Panc1 (cell line): ENCODE measurements at regions not wholly inside any gene's neighbourhood (a gene's known extent, or its start where the extent isn't known, plus 50 kb on each side); places are given as distances from the start of the nearest gene placed in this dataset.

ENCODE experiments used
- ATAC-seq: fragments of 200-7000 bp; cut with Tn5 transposase; 2 replicates; pipeline ENCODE4 v1.9.1; 2020; ENCODE audit warnings: mild to moderate bottlenecking, moderate library complexity
- BruUV-seq: library from RNA; stranded (reverse); fragments of 400-500 nt; replicated peaks from 2 replicates; lab custom pipeline; 2021; lab: Mats Ljungman, UMichigan
- CTCF ChIA-PET: fragments of 300-600 bp; sonication (Branson Sonifier 250); formaldehyde crosslinking; loops from one replicate; lab custom pipeline; 2022; ENCODE audit warnings: antibody characterized with exemption; lab: Charles Lee
- POLR2A ChIA-PET: fragments of 300-600 bp; sonication (Branson Sonifier 250); formaldehyde crosslinking; loops from one replicate; lab custom pipeline; 2022; ENCODE audit warnings: antibody characterized with exemption; lab: Charles Lee
- DNase-seq: peaks from one replicate; pipeline ENCODE4 v3.0.0-alpha.2; 2010; ENCODE audit warnings: low read depth, low spot score
- H3K27ac ChIP-seq: 2 replicates; pipeline ENCODE4 v1.5.1; 2011; ENCODE audit warnings: mild to moderate bottlenecking, low read length, inconsistent platforms
- H3K27me3 ChIP-seq: fragments of 200-500 bp; sonication (Bioruptor generic); 2 replicates; pipeline ENCODE4 v1.6.0; 2014; ENCODE audit warnings: low read length, inconsistent platforms; ENCODE audit not compliant: control insufficient read depth, insufficient read depth
- H3K36me3 ChIP-seq: fragments of 200-500 bp; sonication (Bioruptor generic); 2 replicates; pipeline ENCODE4 v1.5.1; 2014; ENCODE audit warnings: inconsistent platforms, mild to moderate bottlenecking, low read length, moderate library complexity; ENCODE audit not compliant: control insufficient read depth, insufficient read depth
- H3K4me1 ChIP-seq: 2 replicates; pipeline ENCODE4 v1.5.1; 2011; ENCODE audit warnings: inconsistent platforms, mild to moderate bottlenecking, low read length, moderate library complexity; ENCODE audit not compliant: control insufficient read depth, insufficient read depth
- H3K4me3 ChIP-seq, 2 experiments: 2 replicates each; pipeline ENCODE4 v1.5.1; 2011 to 2012; ENCODE audit warnings: low read depth in 2 of 2, low read length in 2 of 2, mild to moderate bottlenecking in 2 of 2, inconsistent platforms in 1 of 2, moderate library complexity in 1 of 2
- H3K9me3 ChIP-seq: fragments of 200-500 bp; sonication (Bioruptor generic); 2 replicates; pipeline ENCODE4 v1.5.1; 2014; ENCODE audit warnings: low read depth, mild to moderate bottlenecking, inconsistent platforms, low read length, moderate library complexity; ENCODE audit not compliant: control insufficient read depth, insufficient read depth
- POLR2AphosphoS5 ChIP-seq: IDR thresholded peaks from 2 replicates; pipeline ENCODE4 v1.6.1; 2012; ENCODE audit warnings: mild to moderate bottlenecking, low read depth, low read length, moderate library complexity
- SIN3A ChIP-seq: IDR thresholded peaks from 2 replicates; pipeline ENCODE4 v1.6.1; 2012; ENCODE audit warnings: low read depth, mild to moderate bottlenecking, low read length, moderate library complexity, borderline replicate concordance; ENCODE audit not compliant: insufficient read depth
- TCF7L2 ChIP-seq: IDR thresholded peaks from 2 replicates; pipeline ENCODE4 v1.6.1; 2011; ENCODE audit warnings: mild to moderate bottlenecking, low read depth, low read length, inconsistent platforms
- in situ Hi-C: cut with HindIII; loops from 2 replicates; pipeline ENCODE4 v1.10.0; 2016; ENCODE audit warnings: low sequenced_read_pairs, low pct_unique_long_range_greater_than_20kb
- intact Hi-C: fragments of 100-400 bp; cut with micrococcal nuclease; formaldehyde crosslinking; loops from one replicate; pipeline ENCODE4 v1.10.0; 2022; ENCODE audit not compliant: unreplicated experiment
- TF ChIP-seq, protein P1 (sequence below): fragments of 450-650 bp; IDR thresholded peaks from 2 replicates; pipeline ENCODE4 v1.5.1; 2017; ENCODE audit warnings: mild to moderate bottlenecking
- TF ChIP-seq, protein P2 (sequence below), 2 experiments: IDR thresholded peaks; 2 replicates each; pipeline ENCODE4 v1.6.1; 2011 to 2012; ENCODE audit warnings: low read depth in 2 of 2, control low read depth in 1 of 2, low read length in 1 of 2, mild to moderate bottlenecking in 1 of 2, moderate library complexity in 1 of 2; ENCODE audit not compliant: insufficient read depth in 1 of 2

DNA sequence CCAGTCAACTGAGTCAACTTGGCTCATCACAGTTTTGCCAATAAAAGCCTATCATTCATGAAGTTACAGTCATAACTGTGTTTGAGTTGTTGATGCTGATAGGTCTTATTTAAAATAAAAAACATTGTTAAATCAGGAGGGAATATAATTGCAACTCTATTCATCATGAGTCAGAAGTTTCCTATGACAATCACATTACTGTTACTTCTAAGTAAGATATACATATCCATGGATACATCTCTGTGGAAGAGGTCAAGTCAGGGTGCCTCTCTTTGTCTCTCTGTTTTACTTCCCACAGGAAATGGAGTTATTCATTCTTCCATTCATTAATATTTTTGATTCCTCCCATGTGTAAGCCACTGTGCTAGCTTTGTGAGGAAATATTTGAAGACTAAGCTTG is 2015.4 kb upstream of the WWC1 start:
- CTCF ChIA-PET: no interaction called here
- Histone ChIP-seq H3K36me3 (no peaks in the 10 kb centered on the region), H3K27ac (no peak overlapping the region), H3K9me3 (no peaks in the 10 kb centered on the region), H3K4me3 (no peak overlapping the region), H3K4me1 (no peaks in the 10 kb centered on the region), H3K27me3 (no peaks in the 10 kb centered on the region)
- DNase-seq (no peak), ATAC-seq (no peak)
- POLR2A ChIA-PET: no interaction called here
- intact Hi-C loops (no loop called here), in situ Hi-C loops (no loop called here)
- TF ChIP-seq TCF7L2 (no peak), POLR2AphosphoS5 (no peak), SIN3A (no peak)
- TF ChIP-seq, protein P1, sequence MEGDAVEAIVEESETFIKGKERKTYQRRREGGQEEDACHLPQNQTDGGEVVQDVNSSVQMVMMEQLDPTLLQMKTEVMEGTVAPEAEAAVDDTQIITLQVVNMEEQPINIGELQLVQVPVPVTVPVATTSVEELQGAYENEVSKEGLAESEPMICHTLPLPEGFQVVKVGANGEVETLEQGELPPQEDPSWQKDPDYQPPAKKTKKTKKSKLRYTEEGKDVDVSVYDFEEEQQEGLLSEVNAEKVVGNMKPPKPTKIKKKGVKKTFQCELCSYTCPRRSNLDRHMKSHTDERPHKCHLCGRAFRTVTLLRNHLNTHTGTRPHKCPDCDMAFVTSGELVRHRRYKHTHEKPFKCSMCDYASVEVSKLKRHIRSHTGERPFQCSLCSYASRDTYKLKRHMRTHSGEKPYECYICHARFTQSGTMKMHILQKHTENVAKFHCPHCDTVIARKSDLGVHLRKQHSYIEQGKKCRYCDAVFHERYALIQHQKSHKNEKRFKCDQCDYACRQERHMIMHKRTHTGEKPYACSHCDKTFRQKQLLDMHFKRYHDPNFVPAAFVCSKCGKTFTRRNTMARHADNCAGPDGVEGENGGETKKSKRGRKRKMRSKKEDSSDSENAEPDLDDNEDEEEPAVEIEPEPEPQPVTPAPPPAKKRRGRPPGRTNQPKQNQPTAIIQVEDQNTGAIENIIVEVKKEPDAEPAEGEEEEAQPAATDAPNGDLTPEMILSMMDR: no peak
- TF ChIP-seq, protein P2, sequence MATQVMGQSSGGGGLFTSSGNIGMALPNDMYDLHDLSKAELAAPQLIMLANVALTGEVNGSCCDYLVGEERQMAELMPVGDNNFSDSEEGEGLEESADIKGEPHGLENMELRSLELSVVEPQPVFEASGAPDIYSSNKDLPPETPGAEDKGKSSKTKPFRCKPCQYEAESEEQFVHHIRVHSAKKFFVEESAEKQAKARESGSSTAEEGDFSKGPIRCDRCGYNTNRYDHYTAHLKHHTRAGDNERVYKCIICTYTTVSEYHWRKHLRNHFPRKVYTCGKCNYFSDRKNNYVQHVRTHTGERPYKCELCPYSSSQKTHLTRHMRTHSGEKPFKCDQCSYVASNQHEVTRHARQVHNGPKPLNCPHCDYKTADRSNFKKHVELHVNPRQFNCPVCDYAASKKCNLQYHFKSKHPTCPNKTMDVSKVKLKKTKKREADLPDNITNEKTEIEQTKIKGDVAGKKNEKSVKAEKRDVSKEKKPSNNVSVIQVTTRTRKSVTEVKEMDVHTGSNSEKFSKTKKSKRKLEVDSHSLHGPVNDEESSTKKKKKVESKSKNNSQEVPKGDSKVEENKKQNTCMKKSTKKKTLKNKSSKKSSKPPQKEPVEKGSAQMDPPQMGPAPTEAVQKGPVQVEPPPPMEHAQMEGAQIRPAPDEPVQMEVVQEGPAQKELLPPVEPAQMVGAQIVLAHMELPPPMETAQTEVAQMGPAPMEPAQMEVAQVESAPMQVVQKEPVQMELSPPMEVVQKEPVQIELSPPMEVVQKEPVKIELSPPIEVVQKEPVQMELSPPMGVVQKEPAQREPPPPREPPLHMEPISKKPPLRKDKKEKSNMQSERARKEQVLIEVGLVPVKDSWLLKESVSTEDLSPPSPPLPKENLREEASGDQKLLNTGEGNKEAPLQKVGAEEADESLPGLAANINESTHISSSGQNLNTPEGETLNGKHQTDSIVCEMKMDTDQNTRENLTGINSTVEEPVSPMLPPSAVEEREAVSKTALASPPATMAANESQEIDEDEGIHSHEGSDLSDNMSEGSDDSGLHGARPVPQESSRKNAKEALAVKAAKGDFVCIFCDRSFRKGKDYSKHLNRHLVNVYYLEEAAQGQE (IDR thresholded peaks at IDR 0.05; ENCODE audit: insufficient read depth in 1 of 2, low read depth in 2 of 2, low read length in 1 of 2): no peak
- BruUV-seq: no TSS peak

DNA sequence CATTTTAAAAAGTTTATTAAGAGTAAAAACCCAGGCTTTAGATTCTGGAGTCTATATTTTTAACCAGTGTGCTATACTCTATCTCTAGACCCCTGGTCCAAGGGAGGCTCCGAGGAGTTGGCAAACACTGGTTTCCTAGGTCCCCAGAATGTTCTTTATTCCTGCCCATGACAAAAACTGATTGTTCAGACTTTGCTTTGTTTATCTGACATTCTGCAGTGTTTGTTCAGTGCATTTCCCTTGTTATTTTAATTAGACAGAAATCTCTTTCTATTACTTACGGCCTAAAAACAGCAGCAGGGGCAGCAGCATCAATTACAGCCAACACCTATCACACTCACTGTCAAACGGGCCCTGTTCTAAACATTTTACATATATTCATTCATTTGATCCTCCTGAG is 2011.6 kb upstream of the WWC1 start:
- BruUV-seq: no TSS peak
- Histone ChIP-seq H3K27ac (no peak overlapping the region), H3K4me1 (no peaks in the 10 kb centered on the region), H3K9me3 (no peaks in the 10 kb centered on the region), H3K27me3 (no peaks in the 10 kb centered on the region), H3K4me3 (no peak overlapping the region), H3K36me3 (no peaks in the 10 kb centered on the region)
- CTCF ChIA-PET: no interaction called here
- intact Hi-C loops: no loop called here
- TF ChIP-seq, protein P1: no peak
- TF ChIP-seq POLR2AphosphoS5 (no peak), TCF7L2 (no peak), SIN3A (no peak)
- TF ChIP-seq, protein P2 (IDR thresholded peaks at IDR 0.05; ENCODE audit: insufficient read depth in 1 of 2, low read depth in 2 of 2, low read length in 1 of 2): no peak
- ATAC-seq: no peak
- in situ Hi-C loops: no loop called here
- POLR2A ChIA-PET: no interaction called here
- no peak for DNase-seq
